Psoas muscle (tissue), 7 donors: ENCODE measurements at regions not wholly inside any gene's neighbourhood (a gene's known extent, or its start where the extent isn't known, plus 50 kb on each side); places are given as distances from the start of the nearest gene placed in this dataset.
A peak's percentile ranks its signal among the peaks of the same experiment; 100 is the strongest.

ENCODE experiments used
- ATAC-seq, 4 donors: fragments of 200-7000 bp; cut with Tn5 transposase; one replicate each; pipeline ENCODE4 v1.9.1; 2020; ENCODE audit warnings: moderate library complexity in 3 of 4, mild to moderate bottlenecking in 2 of 4
- DNase-seq, 2 donors: peaks; one replicate each; pipeline ENCODE4 v3.0.0-alpha.2; 2020
- H3K27ac ChIP-seq: fragments of 200-600 bp; one replicate; pipeline ENCODE4 v1.8.0; 2022
- H3K27me3 ChIP-seq, 3 donors: fragments of 200-600 bp in 1 of 3; one replicate each; pipeline versions ENCODE4 v1.6.1 to v1.8.0; 2013 to 2022; ENCODE audit warnings: low read length in 2 of 3, mild to moderate bottlenecking in 2 of 3, moderate library complexity in 1 of 3; ENCODE audit not compliant: insufficient read depth in 3 of 3
- H3K36me3 ChIP-seq, 2 donors: fragments of 200-600 bp in 1 of 2; one replicate each; pipeline versions ENCODE4 v1.6.1 to v1.8.0; 2013 to 2022; ENCODE audit warnings: low read depth in 1 of 2, mild to moderate bottlenecking in 1 of 2, moderate library complexity in 1 of 2; ENCODE audit not compliant: insufficient read depth in 1 of 2
- H3K4me1 ChIP-seq: fragments of 200-600 bp; one replicate; pipeline ENCODE4 v1.8.0; 2022
- H3K4me3 ChIP-seq: fragments of 200-600 bp; one replicate; pipeline ENCODE4 v1.8.0; 2022; ENCODE audit warnings: mild to moderate bottlenecking
- H3K9me3 ChIP-seq: fragments of 200-600 bp; one replicate; pipeline ENCODE4 v1.8.0; 2022
- WGBS, 3 donors: extraction: QIAGEN DNeasy Blood & Tissue Kit; methylation state at CpG; one replicate each; pipeline versions ENCODE4 v1.1.6 to v1.1.7; 2013; 5-methylcytosine and 5-hydroxymethylcytosine counted together
- intact Hi-C, 2 donors: fragments of 100-400 bp; cut with DNase I; formaldehyde crosslinking; loops; one replicate each; pipeline versions ENCODE4 v1.11.0 to v1.14.2; 2022
- TF ChIP-seq, protein P1 (sequence below): fragments of 200-600 bp; IDR thresholded peaks from one replicate; pipeline ENCODE4 v1.8.0; 2022; ENCODE audit warnings: antibody characterized with exemption
- donor health status: healthy with polysubstance abuse.
- donor health status: DM: no; HTN: no; CAD: no; lungs with moderate emphysema.
- donor health status: Bipolar disorder and iron deficiency.
- donor health status: healthy.
- donor health status: DM: yes; HTN: yes; CAD: no.
- donor health status: DM: no; HTN: no; CAD: no.
- donor health status: DM: yes; HTN: yes; CAD: no.

DNA sequence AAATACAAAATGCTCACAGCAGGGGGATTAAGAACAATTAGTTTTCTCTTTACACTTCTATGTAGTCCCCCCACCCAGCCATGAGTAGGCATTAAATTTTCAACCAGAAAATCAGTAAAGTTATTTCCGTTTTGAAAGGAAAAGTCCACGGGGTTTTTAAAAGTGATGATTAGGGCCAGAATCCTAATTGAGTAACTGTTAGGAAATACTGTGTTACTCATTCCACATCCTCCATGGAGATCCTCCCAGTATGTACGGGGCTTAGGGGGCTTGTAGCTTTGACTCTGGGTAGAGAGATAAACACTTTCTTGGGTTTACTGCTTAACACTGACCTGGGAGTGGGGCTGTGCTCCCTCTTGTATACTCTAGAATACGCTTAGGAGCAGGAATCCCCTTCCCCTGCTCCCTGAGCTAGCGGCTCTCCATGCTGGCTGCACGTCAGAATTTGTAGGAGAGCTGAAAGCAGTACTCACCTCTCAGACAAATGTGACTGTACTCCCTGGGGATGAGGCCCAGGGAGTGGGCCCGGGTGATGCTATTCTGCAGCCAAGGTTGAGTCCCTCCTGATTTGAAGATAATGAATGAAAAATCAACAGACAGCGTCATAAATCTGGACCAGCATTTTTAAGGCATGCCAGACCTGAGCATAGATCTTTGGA is 100.5 kb downstream of the SLC4A3 start:
- Histone ChIP-seq H3K27me3 (no peaks in the 10 kb centered on the region), H3K27ac (no peak overlapping the region), H3K9me3 (no peaks in the 10 kb centered on the region), H3K4me1 (peaks cover 13% of the 10 kb centered on the region), H3K36me3 (no peaks in the 10 kb centered on the region), H3K4me3 (no peak overlapping the region)
- ATAC-seq (peak in 3 of 4 donors; percentile 38 to 44 (median 40)), DNase-seq (peak in 1 of 2 donors; percentile 28)
- 67 to 76% (median 74%) methylated on average over 8 of the region's 8 CpGs for WGBS, 3 donors
- TF ChIP-seq, protein P1, sequence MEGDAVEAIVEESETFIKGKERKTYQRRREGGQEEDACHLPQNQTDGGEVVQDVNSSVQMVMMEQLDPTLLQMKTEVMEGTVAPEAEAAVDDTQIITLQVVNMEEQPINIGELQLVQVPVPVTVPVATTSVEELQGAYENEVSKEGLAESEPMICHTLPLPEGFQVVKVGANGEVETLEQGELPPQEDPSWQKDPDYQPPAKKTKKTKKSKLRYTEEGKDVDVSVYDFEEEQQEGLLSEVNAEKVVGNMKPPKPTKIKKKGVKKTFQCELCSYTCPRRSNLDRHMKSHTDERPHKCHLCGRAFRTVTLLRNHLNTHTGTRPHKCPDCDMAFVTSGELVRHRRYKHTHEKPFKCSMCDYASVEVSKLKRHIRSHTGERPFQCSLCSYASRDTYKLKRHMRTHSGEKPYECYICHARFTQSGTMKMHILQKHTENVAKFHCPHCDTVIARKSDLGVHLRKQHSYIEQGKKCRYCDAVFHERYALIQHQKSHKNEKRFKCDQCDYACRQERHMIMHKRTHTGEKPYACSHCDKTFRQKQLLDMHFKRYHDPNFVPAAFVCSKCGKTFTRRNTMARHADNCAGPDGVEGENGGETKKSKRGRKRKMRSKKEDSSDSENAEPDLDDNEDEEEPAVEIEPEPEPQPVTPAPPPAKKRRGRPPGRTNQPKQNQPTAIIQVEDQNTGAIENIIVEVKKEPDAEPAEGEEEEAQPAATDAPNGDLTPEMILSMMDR, result no peak
- intact Hi-C loops, result no loop called here

DNA sequence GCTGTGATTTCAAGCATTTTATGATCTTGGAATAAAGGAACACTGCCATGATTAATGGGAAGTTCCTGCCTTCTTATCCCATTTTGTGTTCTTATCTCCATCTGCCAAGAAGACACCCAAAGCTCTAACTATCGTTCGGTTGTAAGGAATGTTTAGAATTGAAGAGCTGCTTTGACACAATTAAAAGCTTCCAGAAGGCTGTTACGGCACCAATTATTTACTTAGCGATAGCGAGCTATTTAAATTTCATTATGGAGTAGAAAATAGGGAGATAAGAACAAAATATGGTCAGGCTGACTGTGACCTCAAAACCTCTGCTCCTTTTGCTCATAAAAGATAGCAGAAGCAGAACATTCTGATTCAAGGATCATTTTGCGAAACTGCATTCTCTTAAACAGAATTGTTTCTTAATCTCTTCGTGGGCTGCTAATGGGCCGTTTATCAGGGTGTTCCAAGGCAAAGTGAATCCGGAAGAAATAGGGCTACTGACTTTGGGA is 101.6 kb downstream of the SLC4A3 start:
- Histone ChIP-seq H3K27ac (no peak overlapping the region), H3K4me1 (peaks cover 6% of the 10 kb centered on the region), H3K36me3 (no peaks in the 10 kb centered on the region), H3K9me3 (no peaks in the 10 kb centered on the region), H3K27me3 (no peaks in the 10 kb centered on the region), H3K4me3 (no peak overlapping the region)
- WGBS, 3 donors, result 77 to 79% (median 79%) methylated on average over 9 of the region's 9 CpGs
- intact Hi-C loops, result no loop called here
- TF ChIP-seq, protein P1, result no peak
- ATAC-seq (no peak), DNase-seq (no peak)

DNA sequence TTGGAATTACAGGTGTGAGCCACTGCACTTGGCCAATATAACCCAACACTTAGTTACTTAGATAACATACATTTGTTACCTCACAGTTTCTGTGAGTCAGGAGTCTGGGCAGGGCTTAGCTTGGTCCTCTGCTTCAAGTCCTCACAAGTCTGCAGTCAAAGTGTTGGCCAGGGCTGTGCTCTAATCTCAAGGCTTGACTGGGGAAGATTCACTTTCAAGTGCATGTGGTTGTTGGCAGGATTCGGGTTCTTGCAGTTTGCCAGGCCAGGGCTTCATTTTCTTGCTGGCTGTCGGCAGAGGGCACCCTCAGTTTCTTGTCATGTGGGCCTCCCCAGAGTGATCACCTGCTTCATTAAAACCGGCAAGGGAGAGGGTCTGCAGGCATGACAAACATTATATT is 103.7 kb downstream of the SLC4A3 start:
- ATAC-seq, result no peak
- Histone ChIP-seq H3K9me3 (no peaks in the 10 kb centered on the region), H3K4me1 (no peaks in the 10 kb centered on the region), H3K27ac (no peak overlapping the region), H3K4me3 (no peak overlapping the region), H3K36me3 (no peaks in the 10 kb centered on the region), H3K27me3 (no peaks in the 10 kb centered on the region)
- TF ChIP-seq, protein P1, result no peak
- WGBS, 3 donors, result 65 to 87% (median 80%) methylated on average over 3 of the region's 3 CpGs
- intact Hi-C loops, result no loop called here
- DNase-seq, result no peak

DNA sequence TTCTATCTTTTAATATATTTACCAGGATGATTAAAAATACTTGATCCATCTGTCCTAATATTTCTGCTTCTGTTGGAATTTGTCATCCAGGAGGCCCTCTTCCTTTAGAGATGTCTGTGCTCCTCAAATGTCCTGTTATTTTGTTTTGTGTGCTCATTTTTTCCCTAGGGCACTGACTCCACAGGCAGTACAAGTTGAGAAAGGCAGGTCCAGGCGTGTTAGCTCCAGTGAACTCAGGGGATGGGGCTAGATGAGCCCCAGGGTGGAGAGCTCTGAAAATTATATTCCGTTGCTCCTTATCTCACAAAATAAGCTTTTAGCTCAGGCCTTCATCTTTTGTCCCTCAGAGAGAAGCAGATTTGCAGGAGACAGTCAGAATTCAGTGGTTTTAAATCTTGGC is 105.7 kb downstream of the SLC4A3 start:
- TF ChIP-seq, protein P1, result no peak
- Histone ChIP-seq H3K9me3 (no peaks in the 10 kb centered on the region), H3K4me1 (no peaks in the 10 kb centered on the region), H3K36me3 (no peaks in the 10 kb centered on the region), H3K27ac (no peak overlapping the region), H3K4me3 (no peak overlapping the region), H3K27me3 (no peaks in the 10 kb centered on the region)
- DNase-seq (no peak), ATAC-seq (no peak)
- intact Hi-C loops, result no loop called here
- 75 to 85% (median 78%) methylated on average over 2 of the region's 2 CpGs for WGBS, 3 donors

DNA sequence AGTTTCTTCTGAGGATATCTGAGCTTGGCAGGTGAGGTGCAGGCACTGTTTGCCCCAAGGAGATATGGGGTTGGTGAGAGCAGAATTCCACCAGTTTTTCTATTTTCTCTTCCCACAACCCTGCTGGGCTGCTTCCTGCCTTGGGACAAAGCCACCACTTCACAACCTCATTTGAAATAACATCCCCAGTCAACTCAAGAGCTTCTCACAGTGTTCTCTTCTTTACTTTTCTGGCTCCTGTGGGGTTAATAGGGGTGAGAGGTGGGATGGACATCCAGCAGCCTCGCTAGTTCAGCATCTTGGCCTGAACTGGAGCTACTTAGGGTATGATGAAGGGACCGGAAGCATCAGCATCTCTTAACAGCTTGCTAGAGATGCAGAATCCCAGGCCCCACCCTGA is 106.3 kb downstream of the SLC4A3 start:
- Histone ChIP-seq H3K36me3 (no peaks in the 10 kb centered on the region), H3K4me1 (no peaks in the 10 kb centered on the region), H3K27me3 (no peaks in the 10 kb centered on the region), H3K27ac (no peak overlapping the region), H3K9me3 (no peaks in the 10 kb centered on the region), H3K4me3 (no peak overlapping the region)
- TF ChIP-seq, protein P1, result no peak
- 81 to 90% (median 90%) methylated on average over 2 of the region's 2 CpGs for WGBS, 3 donors
- intact Hi-C loops, result no loop called here
- ATAC-seq, result no peak
- DNase-seq, result no peak
